Mucosa of descending colon (tissue), 3 donors: ENCODE measurements at regions not wholly inside any gene's neighbourhood (a gene's known extent, or its start where the extent isn't known, plus 50 kb on each side); places are given as distances from the start of the nearest gene placed in this dataset.

ENCODE experiments used
- ATAC-seq: fragments of 200-7000 bp; cut with Tn5 transposase; one replicate; pipeline ENCODE4 v1.9.1; 2020; ENCODE audit warnings: mild to moderate bottlenecking, moderate library complexity
- DNase-seq, 3 donors: peaks; one replicate each; pipeline ENCODE4 v3.0.0-alpha.2; 2020
- H3K36me3 ChIP-seq: fragments of 200-600 bp; one replicate; pipeline ENCODE4 v1.8.0; 2021; ENCODE audit warnings: low read depth, mild to moderate bottlenecking
- H3K4me1 ChIP-seq: fragments of 200-600 bp; one replicate; pipeline ENCODE4 v1.8.0; 2021; ENCODE audit warnings: low read depth, mild to moderate bottlenecking
- H3K4me3 ChIP-seq: fragments of 200-600 bp; one replicate; pipeline ENCODE4 v1.8.0; 2021; ENCODE audit warnings: mild to moderate bottlenecking
- H3K9me3 ChIP-seq: fragments of 200-600 bp; one replicate; pipeline ENCODE4 v1.8.0; 2021; ENCODE audit warnings: mild to moderate bottlenecking
- intact Hi-C, 2 donors: fragments of 100-400 bp; cut with DNase I in 1 of 2; cut with micrococcal nuclease in 1 of 2; formaldehyde crosslinking; loops; one replicate each; pipeline versions ENCODE4 v1.11.0 to v1.11.1; 2022; cut with DNase I, micrococcal nuclease
- TF ChIP-seq, protein P1 (sequence below): fragments of 200-600 bp; IDR thresholded peaks from one replicate; pipeline ENCODE4 v1.8.0; 2022; ENCODE audit warnings: antibody characterized with exemption, mild to moderate bottlenecking
- donor health status: DM: no; HTN: no; CAD: no; lungs with moderate emphysema.
- donor health status: DM: no; HTN: no; CAD: no.
- donor health status: DM: no; HTN: yes; CAD: no.

DNA sequence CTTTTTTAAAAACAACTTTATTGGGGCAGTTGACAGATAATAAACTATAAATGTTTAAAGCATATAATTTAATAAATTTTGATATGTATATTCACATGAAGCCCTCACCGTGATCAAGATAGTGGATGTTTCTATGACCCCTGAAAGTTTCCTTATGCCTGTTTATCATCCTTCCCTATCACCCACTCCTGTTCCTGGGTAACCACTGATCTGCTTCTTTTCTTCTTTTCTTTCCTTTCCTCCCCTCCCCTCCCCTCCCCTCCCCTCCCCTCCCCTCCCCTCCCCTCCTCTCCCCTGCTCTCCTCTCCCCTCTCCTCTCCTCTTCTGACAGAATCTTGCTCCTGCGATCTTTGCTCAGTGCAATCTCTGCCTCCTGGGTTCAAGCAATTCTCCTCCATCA is 193.7 kb upstream of the CDH13 start:
- intact Hi-C loops = no loop called here
- H3K36me3 ChIP-seq = no peaks in the 10 kb centered on the region
- H3K9me3 ChIP-seq = no peaks in the 10 kb centered on the region
- no peak overlapping the region for H3K4me3 ChIP-seq
- ATAC-seq = no peak
- no peaks in the 10 kb centered on the region for H3K4me1 ChIP-seq
- TF ChIP-seq, protein P1, sequence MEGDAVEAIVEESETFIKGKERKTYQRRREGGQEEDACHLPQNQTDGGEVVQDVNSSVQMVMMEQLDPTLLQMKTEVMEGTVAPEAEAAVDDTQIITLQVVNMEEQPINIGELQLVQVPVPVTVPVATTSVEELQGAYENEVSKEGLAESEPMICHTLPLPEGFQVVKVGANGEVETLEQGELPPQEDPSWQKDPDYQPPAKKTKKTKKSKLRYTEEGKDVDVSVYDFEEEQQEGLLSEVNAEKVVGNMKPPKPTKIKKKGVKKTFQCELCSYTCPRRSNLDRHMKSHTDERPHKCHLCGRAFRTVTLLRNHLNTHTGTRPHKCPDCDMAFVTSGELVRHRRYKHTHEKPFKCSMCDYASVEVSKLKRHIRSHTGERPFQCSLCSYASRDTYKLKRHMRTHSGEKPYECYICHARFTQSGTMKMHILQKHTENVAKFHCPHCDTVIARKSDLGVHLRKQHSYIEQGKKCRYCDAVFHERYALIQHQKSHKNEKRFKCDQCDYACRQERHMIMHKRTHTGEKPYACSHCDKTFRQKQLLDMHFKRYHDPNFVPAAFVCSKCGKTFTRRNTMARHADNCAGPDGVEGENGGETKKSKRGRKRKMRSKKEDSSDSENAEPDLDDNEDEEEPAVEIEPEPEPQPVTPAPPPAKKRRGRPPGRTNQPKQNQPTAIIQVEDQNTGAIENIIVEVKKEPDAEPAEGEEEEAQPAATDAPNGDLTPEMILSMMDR = no peak
- DNase-seq = no peak

GRCh38 chr16:82432261-82432660 is 194.5 kb upstream of the CDH13 start:
- intact Hi-C loops = no loop called here
- Histone ChIP-seq H3K4me3 (no peak overlapping the region), H3K9me3 (no peaks in the 10 kb centered on the region), H3K4me1 (no peaks in the 10 kb centered on the region), H3K36me3 (no peaks in the 10 kb centered on the region)
- DNase-seq (peak in 1 of 3 donors; percentile 7), ATAC-seq (no peak)
- TF ChIP-seq, protein P1 = no peak

DNA sequence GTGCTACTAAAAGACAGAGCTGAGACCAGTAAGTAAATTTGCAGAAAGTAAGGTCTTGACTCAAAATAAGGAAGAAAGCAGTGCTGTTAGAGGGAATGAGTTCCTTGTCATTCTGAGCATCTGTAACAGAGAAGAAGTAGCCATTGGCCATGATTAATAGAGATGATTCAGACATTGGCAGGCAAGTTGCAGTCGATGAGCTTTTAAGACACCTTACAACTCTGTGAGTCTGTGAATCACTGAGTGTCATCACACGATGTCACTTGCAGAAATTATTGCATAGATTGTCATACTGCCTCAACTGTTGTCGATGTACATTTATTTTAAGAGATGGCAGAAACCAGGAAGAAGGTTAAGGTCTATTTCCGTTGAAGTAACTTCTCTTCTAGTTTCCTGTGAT is 201.1 kb upstream of the CDH13 start:
- DNase-seq = no peak
- H3K4me1 ChIP-seq = no peaks in the 10 kb centered on the region
- ATAC-seq = no peak
- intact Hi-C loops = no loop called here
- H3K9me3 ChIP-seq = no peaks in the 10 kb centered on the region
- no peaks in the 10 kb centered on the region for H3K36me3 ChIP-seq
- TF ChIP-seq, protein P1 = no peak
- no peak overlapping the region for H3K4me3 ChIP-seq

DNA sequence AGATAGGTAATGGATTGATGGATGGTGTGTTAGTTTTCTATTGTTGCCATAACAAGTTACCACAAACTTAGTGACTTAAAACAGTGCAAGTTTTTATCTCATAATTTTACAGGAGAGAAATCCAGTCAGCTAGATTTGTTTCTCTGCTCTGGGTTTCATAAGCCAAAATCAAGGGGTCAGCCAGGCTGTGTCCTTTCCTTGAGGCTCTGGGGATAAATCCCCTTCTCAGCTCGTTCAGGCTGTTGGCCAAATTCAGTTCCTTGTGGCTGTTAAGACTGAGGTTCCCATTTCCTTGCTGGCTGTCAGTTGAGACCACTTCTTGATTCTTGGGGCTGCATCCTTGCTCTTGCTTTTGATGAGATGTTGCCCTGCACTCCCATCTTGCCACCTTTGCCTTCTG is 204.9 kb upstream of the CDH13 start:
- DNase-seq = no peak
- Histone ChIP-seq H3K36me3 (no peaks in the 10 kb centered on the region), H3K9me3 (no peaks in the 10 kb centered on the region), H3K4me3 (no peak overlapping the region), H3K4me1 (no peaks in the 10 kb centered on the region)
- TF ChIP-seq, protein P1 = no peak
- no peak for ATAC-seq
- intact Hi-C loops = no loop called here

- Histone ChIP-seq H3K9me3 (no peaks in the 10 kb centered on the region), H3K4me1 (no peaks in the 10 kb centered on the region), H3K36me3 (no peaks in the 10 kb centered on the region), H3K4me3 (no peak overlapping the region)
- intact Hi-C loops = no loop called here
- no peak for ATAC-seq
- no peak for DNase-seq
- TF ChIP-seq, protein P1 = no peak
These were observed 207.4 kb upstream of the CDH13 start for GRCh38 chr16:82419332-82419731.

DNA sequence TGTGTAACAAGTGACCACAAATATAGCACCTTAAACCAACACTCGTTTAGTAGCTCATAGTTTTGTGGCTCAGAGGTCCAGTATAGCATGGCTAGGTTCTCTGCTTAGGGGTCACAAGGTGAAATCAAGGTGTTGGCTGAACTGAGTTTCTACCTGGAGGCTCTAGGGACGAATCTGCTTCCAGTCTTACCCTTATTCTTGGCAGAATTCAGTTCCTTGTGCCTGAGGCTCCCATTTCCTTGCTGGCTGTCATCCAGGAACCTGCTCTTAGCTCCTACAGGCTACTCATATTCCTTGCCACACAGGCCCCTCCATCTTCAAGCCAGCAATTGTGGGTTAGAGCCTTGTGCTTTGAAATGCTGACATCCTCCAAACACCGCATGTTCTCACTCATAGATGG is 212.3 kb upstream of the CDH13 start:
- intact Hi-C loops = no loop called here
- H3K4me1 ChIP-seq = no peaks in the 10 kb centered on the region
- no peak overlapping the region for H3K4me3 ChIP-seq
- TF ChIP-seq, protein P1 = no peak
- no peaks in the 10 kb centered on the region for H3K36me3 ChIP-seq
- DNase-seq (no peak), ATAC-seq (no peak)
- no peaks in the 10 kb centered on the region for H3K9me3 ChIP-seq
